ENCODE measurements at regions not wholly inside any gene's neighbourhood (a gene's known extent, or its start where the extent isn't known, plus 50 kb on each side); places are given as distances from the start of the nearest gene placed in this dataset.
"Not testable (repeated sequence)": the region's sequence is repeated elsewhere in the genome, so short reads cannot be mapped to it uniquely, and the experiment has no call there.

GRCh38 chr4:20015636-20016224 is 236.0 kb upstream of the SLIT2 start:
- CTCF ChIA-PET, result no interaction called here
- H3K27me3 ChIP-seq (replicated peaks; ENCODE audit: control insufficient read depth, insufficient read depth, low read length), result no peaks in the 10 kb centered on the region
- BruUV-seq (replicated peaks), result no TSS peak
- Mint-ChIP-seq H3K27ac (ENCODE audit: unreplicated experiment) (no peak overlapping the region), H3K27me3 (ENCODE audit: insufficient read depth, unreplicated experiment) (no peaks in the 10 kb centered on the region), H3K4me1 (ENCODE audit: low read depth, unreplicated experiment) (no peaks in the 10 kb centered on the region), H3K4me3 (ENCODE audit: unreplicated experiment) (no peak overlapping the region), H3K36me3 (ENCODE audit: insufficient read depth, unreplicated experiment) (no peaks in the 10 kb centered on the region), H3K9me3 (ENCODE audit: unreplicated experiment) (no peaks in the 10 kb centered on the region)
- POLR2A ChIA-PET, result no interaction called here
- H3K9me3 ChIP-seq, result no peaks in the 10 kb centered on the region
- DNase-seq, result no peak
- intact Hi-C loops (cut with micrococcal nuclease; ENCODE audit: unreplicated experiment), result no loop called here
- no peaks in the 10 kb centered on the region for H3K4me1 ChIP-seq
- TF ChIP-seq CTCF (IDR thresholded peaks at IDR 0.05; ENCODE audit: insufficient read depth in 1 of 2, low read depth in 1 of 2, low read length in 1 of 2, severe bottlenecking in 1 of 2, unreplicated experiment in 1 of 2), result no peak
- H3K36me3 ChIP-seq (ENCODE audit: control insufficient read depth, insufficient read depth, low read length), result no peaks in the 10 kb centered on the region
- no peak overlapping the region for H3K4me3 ChIP-seq (ENCODE audit: low read depth, low read length)

- BruUV-seq (replicated peaks); POLR2A ChIA-PET; H3K4me3 ChIP-seq (ENCODE audit: low read depth, low read length); H3K36me3 ChIP-seq (ENCODE audit: control insufficient read depth, insufficient read depth, low read length); H3K27ac Mint-ChIP-seq (ENCODE audit: unreplicated experiment); H3K36me3 Mint-ChIP-seq (ENCODE audit: insufficient read depth, unreplicated experiment); H3K4me1 ChIP-seq; H3K9me3 Mint-ChIP-seq (ENCODE audit: unreplicated experiment); H3K4me3 Mint-ChIP-seq (ENCODE audit: unreplicated experiment); H3K9me3 ChIP-seq; DNase-seq; H3K4me1 Mint-ChIP-seq (ENCODE audit: low read depth, unreplicated experiment); CTCF ChIA-PET; intact Hi-C loops (cut with micrococcal nuclease; ENCODE audit: unreplicated experiment); H3K27me3 ChIP-seq (replicated peaks; ENCODE audit: control insufficient read depth, insufficient read depth, low read length); H3K27me3 Mint-ChIP-seq (ENCODE audit: insufficient read depth, unreplicated experiment): not testable (repeated sequence)
These were observed 247.7 kb upstream of the SLIT2 start for GRCh38 chr4:20003836-20004558.

GRCh38 chr4:19999775-20000414 is 251.8 kb upstream of the SLIT2 start:
- H3K9me3 ChIP-seq, result no peaks in the 10 kb centered on the region

More at GRCh38 chr4:19999775-20000414, 251.8 kb upstream of the SLIT2 start:
- Histone ChIP-seq H3K36me3 (ENCODE audit: control insufficient read depth, insufficient read depth, low read length) (no peaks in the 10 kb centered on the region), H3K4me1 (no peaks in the 10 kb centered on the region), H3K4me3 (ENCODE audit: low read depth, low read length) (no peak overlapping the region), H3K27me3 (replicated peaks; ENCODE audit: control insufficient read depth, insufficient read depth, low read length) (no peaks in the 10 kb centered on the region)
- Mint-ChIP-seq H3K27ac (ENCODE audit: unreplicated experiment) (no peak overlapping the region), H3K36me3 (ENCODE audit: insufficient read depth, unreplicated experiment) (no peaks in the 10 kb centered on the region), H3K27me3 (ENCODE audit: insufficient read depth, unreplicated experiment) (no peaks in the 10 kb centered on the region), H3K4me1 (ENCODE audit: low read depth, unreplicated experiment) (no peaks in the 10 kb centered on the region), H3K9me3 (ENCODE audit: unreplicated experiment) (no peaks in the 10 kb centered on the region), H3K4me3 (ENCODE audit: unreplicated experiment) (no peak overlapping the region)
- no peak for TF ChIP-seq CTCF (IDR thresholded peaks at IDR 0.05; ENCODE audit: insufficient read depth in 1 of 2, low read depth in 1 of 2, low read length in 1 of 2, severe bottlenecking in 1 of 2, unreplicated experiment in 1 of 2)
- intact Hi-C loops (cut with micrococcal nuclease; ENCODE audit: unreplicated experiment), result no loop called here
- DNase-seq, result no peak
- no TSS peak for BruUV-seq (replicated peaks)
- ChIA-PET CTCF (no interaction called here), POLR2A (no interaction called here)

Measured in Caco-2 (cell line).